H1 (cell line): ENCODE measurements at regions not wholly inside any gene's neighbourhood (a gene's known extent, or its start where the extent isn't known, plus 50 kb on each side); places are given as distances from the start of the nearest gene placed in this dataset.
A peak's percentile ranks its signal among the peaks of the same experiment; 100 is the strongest.

Experiments used
- CTCF ChIA-PET: fragments of 300-600 bp; sonication (Branson Sonifier 250); formaldehyde crosslinking; loops from one replicate; lab custom pipeline; 2021; ENCODE audit not compliant: partially characterized antibody; lab: Charles Lee
- POLR2A ChIA-PET: fragments of 300-600 bp; sonication (Branson Sonifier 250); formaldehyde crosslinking; loops from one replicate; lab custom pipeline; 2021; ENCODE audit warnings: inconsistent platforms; ENCODE audit not compliant: partially characterized antibody; lab: Charles Lee
- DNase-seq, 2 experiments: peaks; one replicate each; pipeline versions ENCODE4 v3.0.0 to v3.0.0-alpha.2; 2010 to 2022; ENCODE audit warnings: low spot score in 2 of 2, low read depth in 1 of 2, mixed read lengths in 1 of 2
- FAIRE-seq: peaks from 2 replicates; lab custom pipeline; 2011; peaks lifted over from hg19 to GRCh38; lab: Jason Lieb, UNC
- H2AFZ ChIP-seq: 2 replicates; pipeline ENCODE4 v1.8.1; 2012; ENCODE audit warnings: low read length, inconsistent platforms
- H2AK5ac ChIP-seq: 2 replicates; pipeline ENCODE4 v1.6.1; 2013; ENCODE audit warnings: low read depth, low read length
- H2BK120ac ChIP-seq: replicated peaks from 2 replicates; pipeline ENCODE3; 2013; ENCODE audit warnings: low read depth, low read length, inconsistent platforms
- H2BK12ac ChIP-seq: 2 replicates; pipeline ENCODE4 v1.6.1; 2013; ENCODE audit warnings: low read depth, low read length
- H2BK15ac ChIP-seq: 2 replicates; pipeline ENCODE4 v1.6.1; 2013; ENCODE audit warnings: low read length
- H2BK20ac ChIP-seq: 2 replicates; pipeline ENCODE4 v1.6.1; 2013; ENCODE audit warnings: low read length
- H2BK5ac ChIP-seq: 2 replicates; pipeline ENCODE4 v1.6.1; 2013; ENCODE audit warnings: low read depth, low read length
- H3K14ac ChIP-seq: 2 replicates; pipeline ENCODE4 v1.6.1; 2013; ENCODE audit warnings: inconsistent platforms; ENCODE audit not compliant: insufficient read length
- H3K18ac ChIP-seq: 2 replicates; pipeline ENCODE4 v1.6.1; 2013; ENCODE audit warnings: low read length; ENCODE audit errors: extremely low read depth
- H3K23ac ChIP-seq: 2 replicates; pipeline ENCODE4 v1.6.1; 2013; ENCODE audit warnings: inconsistent platforms; ENCODE audit not compliant: insufficient read length
- H3K23me2 ChIP-seq: 2 replicates; pipeline ENCODE4 v1.6.1; 2013; ENCODE audit warnings: low read depth, low read length
- H3K27ac ChIP-seq: 2 replicates; pipeline ENCODE4 v1.6.1; 2011; ENCODE audit warnings: low read depth, low read length, inconsistent platforms
- H3K27me3 ChIP-seq, 4 experiments: replicated peaks in 1 of 4; 1 replicate in 1 of 4; 2 replicates in 3 of 4; pipeline versions ENCODE4 v1.6.1 to v1.8.1; 2011 to 2013; ENCODE audit warnings: low read length in 3 of 4, mild to moderate bottlenecking in 3 of 4, inconsistent platforms in 2 of 4, mixed read lengths in 2 of 4, moderate library complexity in 1 of 4; ENCODE audit not compliant: control insufficient read depth in 3 of 4, insufficient read depth in 3 of 4; ENCODE audit errors: extremely low read depth in 1 of 4
- H3K36me3 ChIP-seq, 4 experiments: 2 replicates each; pipeline versions ENCODE4 v1.6.1 to v1.8.1; 2011 to 2013; ENCODE audit warnings: mild to moderate bottlenecking in 4 of 4, low read length in 3 of 4, moderate library complexity in 2 of 4, control low read depth in 1 of 4, inconsistent platforms in 1 of 4; ENCODE audit not compliant: insufficient read depth in 4 of 4, control insufficient read depth in 2 of 4
- H3K4ac ChIP-seq: replicated peaks from 2 replicates; pipeline ENCODE3; 2013; ENCODE audit warnings: low read length, low read depth, mixed read lengths, inconsistent platforms; ENCODE audit not compliant: insufficient read length
- H3K4me1 ChIP-seq, 4 experiments: replicated peaks in 1 of 4; 1 replicate in 1 of 4; 2 replicates in 3 of 4; pipeline versions ENCODE4 v1.6.1 to v1.8.1; 2011 to 2013; ENCODE audit warnings: low read length in 3 of 4, inconsistent platforms in 2 of 4, mixed read lengths in 1 of 4; ENCODE audit not compliant: insufficient read depth in 4 of 4, control insufficient read depth in 3 of 4
- H3K4me2 ChIP-seq, 2 experiments: 2 replicates each; pipeline versions ENCODE4 v1.6.1 to v1.8.1; 2011 to 2013; ENCODE audit warnings: low read depth in 2 of 2, low read length in 2 of 2, control low read depth in 1 of 2, inconsistent platforms in 1 of 2, mild to moderate bottlenecking in 1 of 2; ENCODE audit not compliant: insufficient read depth in 1 of 2
- H3K4me3 ChIP-seq, 4 experiments: fragments of 200-600, 300-600 bp in 1 of 4; sonication (generic), shearing (Covaris generic), sonication (Bioruptor Twin) in 1 of 4; 2 replicates each; pipeline versions ENCODE4 v1.5.1 to v1.8.1; 2011 to 2016; ENCODE audit warnings: low read length in 4 of 4, low read depth in 3 of 4, control low read depth in 2 of 4, inconsistent platforms in 2 of 4, mild to moderate bottlenecking in 2 of 4, mixed read lengths in 1 of 4, moderate library complexity in 1 of 4; ENCODE audit not compliant: insufficient read depth in 2 of 4; ENCODE audit errors: extremely low read depth in 1 of 4
- H3K56ac ChIP-seq: replicated peaks from 2 replicates; pipeline ENCODE3; 2013; ENCODE audit warnings: low read depth, mild to moderate bottlenecking, mixed read lengths, low read length, inconsistent platforms; ENCODE audit not compliant: insufficient read length
- H3K79me1 ChIP-seq: 2 replicates; pipeline ENCODE4 v1.6.1; 2013; ENCODE audit warnings: low read depth, low read length, control low read depth
- H3K79me2 ChIP-seq, 2 experiments: 2 replicates each; pipeline versions ENCODE4 v1.6.1 to v1.8.1; 2012 to 2013; ENCODE audit warnings: low read length in 2 of 2, mild to moderate bottlenecking in 2 of 2, inconsistent platforms in 1 of 2; ENCODE audit not compliant: insufficient read depth in 2 of 2, control insufficient read depth in 1 of 2
- H3K9ac ChIP-seq, 4 experiments: replicated peaks in 1 of 4; 1 replicate in 1 of 4; 2 replicates in 3 of 4; pipeline versions ENCODE4 v1.6.1 to v1.8.1; 2011 to 2013; ENCODE audit warnings: low read depth in 3 of 4, low read length in 3 of 4, control low read depth in 2 of 4, mild to moderate bottlenecking in 2 of 4, moderate library complexity in 2 of 4, inconsistent platforms in 1 of 4; ENCODE audit errors: extremely low read depth in 1 of 4
- H3K9me3 ChIP-seq, 2 experiments: 2 replicates each; pipeline versions ENCODE4 v1.6.1 to v1.8.1; 2012 to 2013; ENCODE audit warnings: mild to moderate bottlenecking in 2 of 2, moderate library complexity in 2 of 2, control low read depth in 1 of 2, inconsistent platforms in 1 of 2, low read depth in 1 of 2, low read length in 1 of 2, mixed read lengths in 1 of 2; ENCODE audit not compliant: insufficient read depth in 2 of 2
- H4K20me1 ChIP-seq, 2 experiments: replicated peaks in 1 of 2; 2 replicates each; pipeline versions ENCODE3 to v1.8.1; 2011 to 2013; ENCODE audit warnings: inconsistent platforms in 2 of 2, low read length in 2 of 2, mild to moderate bottlenecking in 1 of 2; ENCODE audit not compliant: insufficient read depth in 2 of 2, control insufficient read depth in 1 of 2
- H4K5ac ChIP-seq: 2 replicates; pipeline ENCODE4 v1.6.1; 2013; ENCODE audit warnings: low read length, low read depth, mixed read lengths, inconsistent platforms; ENCODE audit not compliant: insufficient read length
- H4K8ac ChIP-seq: 2 replicates; pipeline ENCODE4 v1.8.0; 2013; ENCODE audit warnings: mild to moderate bottlenecking, moderate library complexity, low read length, inconsistent platforms; ENCODE audit not compliant: insufficient read depth; ENCODE audit errors: extremely low read depth
- H4K91ac ChIP-seq: replicated peaks from 2 replicates; pipeline ENCODE3; 2013; ENCODE audit warnings: low read length, mixed read lengths, inconsistent platforms; ENCODE audit not compliant: insufficient read length
- ASH2L ChIP-seq: fragments of 200-600, 300-600 bp; sonication (generic); IDR thresholded peaks from one replicate; pipeline ENCODE4 v1.7.1; 2017; ENCODE audit warnings: low read length
- ATF3 ChIP-seq: IDR thresholded peaks from 2 replicates; pipeline ENCODE4 v1.6.1; 2011; ENCODE audit warnings: low read depth, mild to moderate bottlenecking, low read length; ENCODE audit not compliant: insufficient read depth
- E2F6 ChIP-seq: IDR thresholded peaks from 2 replicates; pipeline ENCODE4 v1.6.1; 2012; ENCODE audit warnings: inconsistent platforms
- GABPA ChIP-seq: IDR thresholded peaks from 2 replicates; pipeline ENCODE4 v1.6.1; 2011; ENCODE audit warnings: mild to moderate bottlenecking, low read length, moderate library complexity, borderline replicate concordance; ENCODE audit not compliant: insufficient read depth
- HDAC2 ChIP-seq, 2 experiments: fragments of 300-600 bp in 1 of 2; sonication (generic) in 1 of 2; IDR thresholded peaks; 2 replicates each; pipeline ENCODE4 v1.6.1; 2011 to 2012; ENCODE audit warnings: low read depth in 2 of 2, low read length in 2 of 2, mild to moderate bottlenecking in 2 of 2, moderate library complexity in 2 of 2, borderline replicate concordance in 1 of 2, inconsistent platforms in 1 of 2
- RNF2 ChIP-seq: fragments of 200-900, 300-1000 bp; sonication (generic); IDR thresholded peaks from 2 replicates; pipeline ENCODE4 v1.7.1; 2016; ENCODE audit warnings: borderline replicate concordance, low read depth, mild to moderate bottlenecking, antibody characterized with exemption, low read length; ENCODE audit not compliant: poor library complexity, severe bottlenecking; ENCODE audit errors: missing control alignments
- SAP30 ChIP-seq: fragments of 300-600 bp; sonication (generic); IDR thresholded peaks from 2 replicates; pipeline ENCODE4 v1.7.1; 2012; ENCODE audit warnings: low read length, moderate library complexity, mild to moderate bottlenecking, inconsistent platforms; ENCODE audit not compliant: insufficient read depth, insufficient replicate concordance
- SIX5 ChIP-seq: IDR thresholded peaks from 2 replicates; pipeline ENCODE4 v1.6.1; 2011; ENCODE audit warnings: mild to moderate bottlenecking, low read depth, low read length
- WGBS, 2 experiments: shearing (Covaris generic) in 1 of 2; methylation state at CpG; one replicate each; pipeline versions ENCODE4 v1.1.6 to v1.1.7; 2013 to 2015; ENCODE audit warnings: low lambda C conversion rate in 2 of 2, mixed read lengths in 2 of 2, inconsistent platforms in 1 of 2, low coverage in 1 of 2, missing lambda C conversion rate in 1 of 2; ENCODE audit not compliant: insufficient replicate concordance in 2 of 2, insufficient coverage in 1 of 2, insufficient read length in 1 of 2; ENCODE audit errors: extremely low coverage in 1 of 2, missing lambda C conversion rate in 1 of 2; 5-methylcytosine and 5-hydroxymethylcytosine counted together
- TF ChIP-seq, protein P1 (sequence below): IDR thresholded peaks from 2 replicates; pipeline ENCODE4 v1.6.1; 2011; ENCODE audit warnings: low read length, improper control_type of control experiment

- Histone ChIP-seq H3K23me2 (no peaks in the 10 kb centered on the region), H3K4me2 (no peak overlapping the region), H3K27me3 (no peaks in the 10 kb centered on the region), H3K4ac (no peak overlapping the region), H3K79me2 (no peaks in the 10 kb centered on the region), H2BK20ac (no peak overlapping the region), H3K18ac (no peak overlapping the region), H3K36me3 (no peaks in the 10 kb centered on the region), H2AFZ (no peak overlapping the region), H2BK15ac (peak overlapping the region; percentile 53; the same call in 1 of the 2 replicates), H3K9me3 (peaks cover 5% of the 10 kb centered on the region in 2 experiments; a peak in 3 of 4 replicates), H3K23ac (no peak overlapping the region), H4K8ac (no peak overlapping the region), H2BK12ac (peak overlapping the region; percentile 18; the same call in 1 of the 2 replicates), H2BK5ac (no peak overlapping the region), H3K4me1 (no peaks in the 10 kb centered on the region; a peak in 1 of 7 replicates), H3K27ac (no peak overlapping the region), H3K56ac (peak overlapping the region; percentile 18), H4K20me1 (no peaks in the 10 kb centered on the region), H3K9ac (no peak overlapping the region), H3K14ac (no peak overlapping the region), H2AK5ac (no peak overlapping the region), H3K4me3 (no peak overlapping the region), H3K79me1 (no peaks in the 10 kb centered on the region), H4K5ac (no peak overlapping the region), H2BK120ac (no peak overlapping the region), H4K91ac (no peak overlapping the region)
- FAIRE-seq (no peak), DNase-seq (no peak)
- CTCF ChIA-PET: no interaction called here
- POLR2A ChIA-PET: no interaction called here
- 88% methylated on average over 18 of the region's 18 CpGs; no CpG with 5 or more reads in 1 of the 2 experiments for WGBS, 2 experiments
- TF ChIP-seq SIX5: no peak
- TF ChIP-seq ATF3: no peak
- no peak for TF ChIP-seq RNF2
- no peak for TF ChIP-seq SAP30
- TF ChIP-seq, protein P1, sequence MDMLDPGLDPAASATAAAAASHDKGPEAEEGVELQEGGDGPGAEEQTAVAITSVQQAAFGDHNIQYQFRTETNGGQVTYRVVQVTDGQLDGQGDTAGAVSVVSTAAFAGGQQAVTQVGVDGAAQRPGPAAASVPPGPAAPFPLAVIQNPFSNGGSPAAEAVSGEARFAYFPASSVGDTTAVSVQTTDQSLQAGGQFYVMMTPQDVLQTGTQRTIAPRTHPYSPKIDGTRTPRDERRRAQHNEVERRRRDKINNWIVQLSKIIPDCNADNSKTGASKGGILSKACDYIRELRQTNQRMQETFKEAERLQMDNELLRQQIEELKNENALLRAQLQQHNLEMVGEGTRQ: no peak
- no peak for TF ChIP-seq GABPA
- TF ChIP-seq E2F6: no peak
- no peak for TF ChIP-seq ASH2L
- no peak for TF ChIP-seq HDAC2 (IDR thresholded peaks at IDR 0.05; ENCODE audit: borderline replicate concordance in 1 of 2, low read depth in 2 of 2, low read length in 2 of 2)
Observed at GRCh38 chr11:69545976-69546617, 64.6 kb downstream of the LINC01488 start.
